Panc1 (cell line): ENCODE measurements at regions not wholly inside any gene's neighbourhood (a gene's known extent, or its start where the extent isn't known, plus 50 kb on each side); places are given as distances from the start of the nearest gene placed in this dataset.

Experiments
- ATAC-seq: fragments of 200-7000 bp; cut with Tn5 transposase; 2 replicates; pipeline ENCODE4 v1.9.1; 2020; ENCODE audit warnings: mild to moderate bottlenecking, moderate library complexity
- BruUV-seq: library from RNA; stranded (reverse); fragments of 400-500 nt; replicated peaks from 2 replicates; lab custom pipeline; 2021; lab: Mats Ljungman, UMichigan
- CTCF ChIA-PET: fragments of 300-600 bp; sonication (Branson Sonifier 250); formaldehyde crosslinking; loops from one replicate; lab custom pipeline; 2022; ENCODE audit warnings: antibody characterized with exemption; lab: Charles Lee
- POLR2A ChIA-PET: fragments of 300-600 bp; sonication (Branson Sonifier 250); formaldehyde crosslinking; loops from one replicate; lab custom pipeline; 2022; ENCODE audit warnings: antibody characterized with exemption; lab: Charles Lee
- DNase-seq: peaks from one replicate; pipeline ENCODE4 v3.0.0-alpha.2; 2010; ENCODE audit warnings: low read depth, low spot score
- H3K27ac ChIP-seq: 2 replicates; pipeline ENCODE4 v1.5.1; 2011; ENCODE audit warnings: mild to moderate bottlenecking, low read length, inconsistent platforms
- H3K27me3 ChIP-seq: fragments of 200-500 bp; sonication (Bioruptor generic); 2 replicates; pipeline ENCODE4 v1.6.0; 2014; ENCODE audit warnings: low read length, inconsistent platforms; ENCODE audit not compliant: control insufficient read depth, insufficient read depth
- H3K36me3 ChIP-seq: fragments of 200-500 bp; sonication (Bioruptor generic); 2 replicates; pipeline ENCODE4 v1.5.1; 2014; ENCODE audit warnings: inconsistent platforms, mild to moderate bottlenecking, low read length, moderate library complexity; ENCODE audit not compliant: control insufficient read depth, insufficient read depth
- H3K4me1 ChIP-seq: 2 replicates; pipeline ENCODE4 v1.5.1; 2011; ENCODE audit warnings: inconsistent platforms, mild to moderate bottlenecking, low read length, moderate library complexity; ENCODE audit not compliant: control insufficient read depth, insufficient read depth
- H3K4me3 ChIP-seq, 2 experiments: 2 replicates each; pipeline ENCODE4 v1.5.1; 2011 to 2012; ENCODE audit warnings: low read depth in 2 of 2, low read length in 2 of 2, mild to moderate bottlenecking in 2 of 2, inconsistent platforms in 1 of 2, moderate library complexity in 1 of 2
- H3K9me3 ChIP-seq: fragments of 200-500 bp; sonication (Bioruptor generic); 2 replicates; pipeline ENCODE4 v1.5.1; 2014; ENCODE audit warnings: low read depth, mild to moderate bottlenecking, inconsistent platforms, low read length, moderate library complexity; ENCODE audit not compliant: control insufficient read depth, insufficient read depth
- POLR2AphosphoS5 ChIP-seq: IDR thresholded peaks from 2 replicates; pipeline ENCODE4 v1.6.1; 2012; ENCODE audit warnings: mild to moderate bottlenecking, low read depth, low read length, moderate library complexity
- SIN3A ChIP-seq: IDR thresholded peaks from 2 replicates; pipeline ENCODE4 v1.6.1; 2012; ENCODE audit warnings: low read depth, mild to moderate bottlenecking, low read length, moderate library complexity, borderline replicate concordance; ENCODE audit not compliant: insufficient read depth
- TCF7L2 ChIP-seq: IDR thresholded peaks from 2 replicates; pipeline ENCODE4 v1.6.1; 2011; ENCODE audit warnings: mild to moderate bottlenecking, low read depth, low read length, inconsistent platforms
- in situ Hi-C: cut with HindIII; loops from 2 replicates; pipeline ENCODE4 v1.10.0; 2016; ENCODE audit warnings: low sequenced_read_pairs, low pct_unique_long_range_greater_than_20kb
- intact Hi-C: fragments of 100-400 bp; cut with micrococcal nuclease; formaldehyde crosslinking; loops from one replicate; pipeline ENCODE4 v1.10.0; 2022; ENCODE audit not compliant: unreplicated experiment
- TF ChIP-seq, protein P1 (sequence below), 2 experiments: IDR thresholded peaks; 2 replicates each; pipeline ENCODE4 v1.6.1; 2011 to 2012; ENCODE audit warnings: low read depth in 2 of 2, control low read depth in 1 of 2, low read length in 1 of 2, mild to moderate bottlenecking in 1 of 2, moderate library complexity in 1 of 2; ENCODE audit not compliant: insufficient read depth in 1 of 2
- TF ChIP-seq, protein P2 (sequence below): fragments of 450-650 bp; IDR thresholded peaks from 2 replicates; pipeline ENCODE4 v1.5.1; 2017; ENCODE audit warnings: mild to moderate bottlenecking

DNA sequence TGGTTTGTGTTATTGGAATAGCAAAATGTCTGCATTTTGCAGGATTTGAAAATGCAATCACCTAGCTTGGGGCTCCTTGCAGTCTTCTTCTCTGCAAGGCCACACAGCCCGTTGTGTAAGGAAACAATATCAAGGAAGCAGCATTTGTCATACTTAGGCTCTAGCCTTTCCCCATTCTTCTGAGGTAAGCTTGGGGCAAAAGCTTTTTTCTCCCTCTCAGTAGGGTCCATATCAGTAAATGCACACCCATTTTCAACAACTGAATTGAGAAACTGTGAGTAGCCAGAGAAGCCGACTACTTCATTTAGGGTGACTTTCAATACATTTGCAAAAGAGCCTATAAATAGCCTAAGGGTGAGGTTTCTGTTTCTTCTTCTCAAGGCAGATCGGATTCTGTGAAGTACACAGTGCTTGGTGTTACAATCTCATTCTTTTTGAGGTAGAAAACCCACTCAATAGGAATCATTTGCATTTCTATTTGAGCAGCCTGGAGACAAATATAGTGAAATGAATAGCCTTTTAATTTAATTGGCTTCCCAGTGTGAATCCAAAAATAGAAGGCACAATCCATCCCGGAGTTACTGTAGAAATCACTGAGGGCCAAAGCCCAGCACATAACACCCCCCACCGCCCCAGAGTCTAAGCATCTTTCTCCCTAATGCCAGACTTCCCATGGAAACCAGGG, 61.8 kb downstream of the BTBD3 start:
- intact Hi-C loops (no loop called here), in situ Hi-C loops (no loop called here)
- no peak for DNase-seq
- Histone ChIP-seq H3K36me3 (no peaks in the 10 kb centered on the region), H3K27me3 (no peaks in the 10 kb centered on the region), H3K4me3 (no peak overlapping the region), H3K27ac (no peak overlapping the region), H3K4me1 (no peaks in the 10 kb centered on the region), H3K9me3 (no peaks in the 10 kb centered on the region)
- TF ChIP-seq SIN3A = no peak
- no peak for TF ChIP-seq POLR2AphosphoS5
- TF ChIP-seq, protein P1, sequence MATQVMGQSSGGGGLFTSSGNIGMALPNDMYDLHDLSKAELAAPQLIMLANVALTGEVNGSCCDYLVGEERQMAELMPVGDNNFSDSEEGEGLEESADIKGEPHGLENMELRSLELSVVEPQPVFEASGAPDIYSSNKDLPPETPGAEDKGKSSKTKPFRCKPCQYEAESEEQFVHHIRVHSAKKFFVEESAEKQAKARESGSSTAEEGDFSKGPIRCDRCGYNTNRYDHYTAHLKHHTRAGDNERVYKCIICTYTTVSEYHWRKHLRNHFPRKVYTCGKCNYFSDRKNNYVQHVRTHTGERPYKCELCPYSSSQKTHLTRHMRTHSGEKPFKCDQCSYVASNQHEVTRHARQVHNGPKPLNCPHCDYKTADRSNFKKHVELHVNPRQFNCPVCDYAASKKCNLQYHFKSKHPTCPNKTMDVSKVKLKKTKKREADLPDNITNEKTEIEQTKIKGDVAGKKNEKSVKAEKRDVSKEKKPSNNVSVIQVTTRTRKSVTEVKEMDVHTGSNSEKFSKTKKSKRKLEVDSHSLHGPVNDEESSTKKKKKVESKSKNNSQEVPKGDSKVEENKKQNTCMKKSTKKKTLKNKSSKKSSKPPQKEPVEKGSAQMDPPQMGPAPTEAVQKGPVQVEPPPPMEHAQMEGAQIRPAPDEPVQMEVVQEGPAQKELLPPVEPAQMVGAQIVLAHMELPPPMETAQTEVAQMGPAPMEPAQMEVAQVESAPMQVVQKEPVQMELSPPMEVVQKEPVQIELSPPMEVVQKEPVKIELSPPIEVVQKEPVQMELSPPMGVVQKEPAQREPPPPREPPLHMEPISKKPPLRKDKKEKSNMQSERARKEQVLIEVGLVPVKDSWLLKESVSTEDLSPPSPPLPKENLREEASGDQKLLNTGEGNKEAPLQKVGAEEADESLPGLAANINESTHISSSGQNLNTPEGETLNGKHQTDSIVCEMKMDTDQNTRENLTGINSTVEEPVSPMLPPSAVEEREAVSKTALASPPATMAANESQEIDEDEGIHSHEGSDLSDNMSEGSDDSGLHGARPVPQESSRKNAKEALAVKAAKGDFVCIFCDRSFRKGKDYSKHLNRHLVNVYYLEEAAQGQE (IDR thresholded peaks at IDR 0.05; ENCODE audit: insufficient read depth in 1 of 2, low read depth in 2 of 2, low read length in 1 of 2) = no peak
- TF ChIP-seq TCF7L2 = no peak
- TF ChIP-seq, protein P2, sequence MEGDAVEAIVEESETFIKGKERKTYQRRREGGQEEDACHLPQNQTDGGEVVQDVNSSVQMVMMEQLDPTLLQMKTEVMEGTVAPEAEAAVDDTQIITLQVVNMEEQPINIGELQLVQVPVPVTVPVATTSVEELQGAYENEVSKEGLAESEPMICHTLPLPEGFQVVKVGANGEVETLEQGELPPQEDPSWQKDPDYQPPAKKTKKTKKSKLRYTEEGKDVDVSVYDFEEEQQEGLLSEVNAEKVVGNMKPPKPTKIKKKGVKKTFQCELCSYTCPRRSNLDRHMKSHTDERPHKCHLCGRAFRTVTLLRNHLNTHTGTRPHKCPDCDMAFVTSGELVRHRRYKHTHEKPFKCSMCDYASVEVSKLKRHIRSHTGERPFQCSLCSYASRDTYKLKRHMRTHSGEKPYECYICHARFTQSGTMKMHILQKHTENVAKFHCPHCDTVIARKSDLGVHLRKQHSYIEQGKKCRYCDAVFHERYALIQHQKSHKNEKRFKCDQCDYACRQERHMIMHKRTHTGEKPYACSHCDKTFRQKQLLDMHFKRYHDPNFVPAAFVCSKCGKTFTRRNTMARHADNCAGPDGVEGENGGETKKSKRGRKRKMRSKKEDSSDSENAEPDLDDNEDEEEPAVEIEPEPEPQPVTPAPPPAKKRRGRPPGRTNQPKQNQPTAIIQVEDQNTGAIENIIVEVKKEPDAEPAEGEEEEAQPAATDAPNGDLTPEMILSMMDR = no peak
- CTCF ChIA-PET = no interaction called here
- no TSS peak for BruUV-seq
- ATAC-seq = no peak
- POLR2A ChIA-PET = no interaction called here

DNA sequence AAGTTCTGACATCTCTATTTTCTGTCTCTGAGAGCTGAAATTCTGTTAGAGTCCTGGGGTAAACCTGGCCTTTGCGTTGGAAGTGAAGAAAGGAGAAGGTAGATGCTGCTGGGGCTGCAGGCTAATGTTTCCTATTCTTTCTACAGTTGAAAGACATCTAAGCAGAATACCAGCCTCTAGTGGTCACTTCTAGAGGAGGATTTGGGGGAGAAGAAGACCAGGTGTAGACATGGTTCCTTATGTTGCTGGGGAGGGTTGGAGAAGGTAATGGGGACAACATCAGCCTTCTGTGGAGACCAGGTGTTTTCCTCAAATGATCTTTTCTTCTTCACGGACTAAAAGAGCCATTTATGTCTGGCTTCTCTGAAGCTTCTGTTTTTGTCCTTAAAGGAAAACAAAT, 62.6 kb downstream of the BTBD3 start:
- ATAC-seq (no peak), DNase-seq (no peak)
- no peak overlapping the region for H3K27ac ChIP-seq
- TF ChIP-seq, protein P2 = peak; percentile 16; the same call in 1 of the 2 replicates
- no peak for TF ChIP-seq TCF7L2
- H3K4me3 ChIP-seq = no peak overlapping the region
- in situ Hi-C loops (no loop called here), intact Hi-C loops (no loop called here)
- POLR2A ChIA-PET = no interaction called here
- CTCF ChIA-PET = no interaction called here
- H3K4me1 ChIP-seq = no peaks in the 10 kb centered on the region
- H3K27me3 ChIP-seq = no peaks in the 10 kb centered on the region
- H3K36me3 ChIP-seq = no peaks in the 10 kb centered on the region
- H3K9me3 ChIP-seq = no peaks in the 10 kb centered on the region
- BruUV-seq = no TSS peak
